ENCODE measurements at regions not wholly inside any gene's neighbourhood (a gene's known extent, or its start where the extent isn't known, plus 50 kb on each side); places are given as distances from the start of the nearest gene placed in this dataset.

- no peak for ATAC-seq (replicated peaks in 1 of 4)
- H3K27me3 Mint-ChIP-seq = no peaks in the 10 kb centered on the region
- DNase-seq = no peak
- H3K27ac Mint-ChIP-seq = no peak overlapping the region
- H3K9me3 ChIP-seq = no peaks in the 10 kb centered on the region
- no peaks in the 10 kb centered on the region for H3K4me1 Mint-ChIP-seq
- no peak overlapping the region for H3K4me3 ChIP-seq (ENCODE audit: control insufficient read depth in 1 of 2, extremely low read depth in 1 of 2, low read length in 1 of 2)
- no peak overlapping the region for H3K27ac ChIP-seq (ENCODE audit: low read length)
- H3K4me1 ChIP-seq (ENCODE audit: control insufficient read depth in 1 of 2, extremely low read depth in 1 of 2, insufficient read depth in 2 of 2, low read length in 2 of 2) = peaks cover 0 to 9% of the 10 kb centered on the region in 2 experiments
- ChIA-PET CTCF (no interaction called here), POLR2A (no interaction called here)
- no peaks in the 10 kb centered on the region for H3K36me3 ChIP-seq (ENCODE audit: control insufficient read depth in 2 of 2, extremely low read depth in 1 of 2, insufficient read depth in 1 of 2, low read length in 1 of 2)
- no peaks in the 10 kb centered on the region for H3K36me3 Mint-ChIP-seq
- H3K9me3 Mint-ChIP-seq = peaks cover 5 to 12% (median 6%) of the 10 kb centered on the region in 3 donors
- H3K27me3 ChIP-seq (replicated peaks in 1 of 2; ENCODE audit: control insufficient read depth in 2 of 2, extremely low read depth in 1 of 2, insufficient read depth in 2 of 2, low read length in 1 of 2) = no peaks in the 10 kb centered on the region
- H3K4me3 Mint-ChIP-seq = no peak overlapping the region
- no CpG with 5 or more reads among the region's 4 CpGs for WGBS (ENCODE audit: insufficient coverage)
These were observed 279.1 kb downstream of the PRL start for GRCh38 chr6:22017766-22018165.

DNA sequence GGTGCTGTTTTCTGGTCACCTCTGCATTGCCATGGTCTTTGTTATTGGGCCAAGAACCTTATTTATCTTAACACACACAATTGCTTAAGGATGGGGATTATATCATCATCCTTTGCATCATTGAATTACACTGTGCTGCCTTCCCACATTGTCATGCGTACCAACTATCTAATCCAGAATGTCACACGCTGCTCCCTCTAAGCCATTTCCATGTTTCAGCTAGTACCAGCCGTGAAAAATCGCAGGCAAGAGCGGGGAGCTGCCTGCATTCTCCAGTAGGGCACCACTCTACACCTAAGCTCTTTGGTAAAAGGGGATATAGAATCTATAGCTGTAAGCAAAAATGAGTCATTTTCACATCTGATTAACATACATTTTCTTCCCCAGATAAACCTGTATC lies 277.0 kb downstream of the PRL start:
- DNase-seq = no peak
- H3K36me3 Mint-ChIP-seq = no peaks in the 10 kb centered on the region
- no peaks in the 10 kb centered on the region for H3K36me3 ChIP-seq (ENCODE audit: control insufficient read depth in 2 of 2, extremely low read depth in 1 of 2, insufficient read depth in 1 of 2, low read length in 1 of 2)
- WGBS (ENCODE audit: insufficient coverage) = no CpG with 5 or more reads among the region's 5 CpGs
- H3K4me3 ChIP-seq (ENCODE audit: control insufficient read depth in 1 of 2, extremely low read depth in 1 of 2, low read length in 1 of 2) = no peak overlapping the region
- ChIA-PET POLR2A (no interaction called here), CTCF (no interaction called here)
- no peak overlapping the region for H3K4me3 Mint-ChIP-seq
- no peak overlapping the region for H3K27ac Mint-ChIP-seq
- no peaks in the 10 kb centered on the region for H3K27me3 Mint-ChIP-seq
- H3K27me3 ChIP-seq (replicated peaks in 1 of 2; ENCODE audit: control insufficient read depth in 2 of 2, extremely low read depth in 1 of 2, insufficient read depth in 2 of 2, low read length in 1 of 2) = no peaks in the 10 kb centered on the region
- no peak for ATAC-seq (replicated peaks in 1 of 4)
- peaks cover 5 to 8% (median 6%) of the 10 kb centered on the region in 3 donors for H3K9me3 Mint-ChIP-seq
- no peaks in the 10 kb centered on the region for H3K9me3 ChIP-seq
- peaks cover 0 to 20% of the 10 kb centered on the region in 2 experiments for H3K4me1 ChIP-seq (ENCODE audit: control insufficient read depth in 1 of 2, extremely low read depth in 1 of 2, insufficient read depth in 2 of 2, low read length in 2 of 2)
- H3K4me1 Mint-ChIP-seq = peaks cover 0 to 3% (median 0%) of the 10 kb centered on the region in 3 donors
- H3K27ac ChIP-seq (ENCODE audit: low read length) = no peak overlapping the region

- Histone ChIP-seq H3K36me3 (ENCODE audit: control insufficient read depth in 2 of 2, extremely low read depth in 1 of 2, insufficient read depth in 1 of 2, low read length in 1 of 2) (no peaks in the 10 kb centered on the region), H3K4me3 (ENCODE audit: control insufficient read depth in 1 of 2, extremely low read depth in 1 of 2, low read length in 1 of 2) (no peak overlapping the region), H3K27me3 (replicated peaks in 1 of 2; ENCODE audit: control insufficient read depth in 2 of 2, extremely low read depth in 1 of 2, insufficient read depth in 2 of 2, low read length in 1 of 2) (no peaks in the 10 kb centered on the region), H3K27ac (ENCODE audit: low read length) (no peak overlapping the region), H3K9me3 (no peaks in the 10 kb centered on the region), H3K4me1 (ENCODE audit: control insufficient read depth in 1 of 2, extremely low read depth in 1 of 2, insufficient read depth in 2 of 2, low read length in 2 of 2) (peaks cover 5 to 26% of the 10 kb centered on the region in 2 experiments)
- no peak for DNase-seq
- Mint-ChIP-seq H3K4me3 (no peak overlapping the region), H3K27me3 (no peaks in the 10 kb centered on the region), H3K9me3 (peaks cover 5 to 8% (median 6%) of the 10 kb centered on the region in 3 donors), H3K4me1 (peaks cover 2 to 6% (median 5%) of the 10 kb centered on the region in 3 donors), H3K36me3 (no peaks in the 10 kb centered on the region), H3K27ac (no peak overlapping the region)
- CTCF ChIA-PET = no interaction called here
- POLR2A ChIA-PET = no interaction called here
- ATAC-seq (replicated peaks in 1 of 4) = no peak
- WGBS (ENCODE audit: insufficient coverage) = 12% methylated on average over 2 of the region's 5 CpGs
These were observed 276.4 kb downstream of the PRL start for GRCh38 chr6:22020299-22021003.

DNA sequence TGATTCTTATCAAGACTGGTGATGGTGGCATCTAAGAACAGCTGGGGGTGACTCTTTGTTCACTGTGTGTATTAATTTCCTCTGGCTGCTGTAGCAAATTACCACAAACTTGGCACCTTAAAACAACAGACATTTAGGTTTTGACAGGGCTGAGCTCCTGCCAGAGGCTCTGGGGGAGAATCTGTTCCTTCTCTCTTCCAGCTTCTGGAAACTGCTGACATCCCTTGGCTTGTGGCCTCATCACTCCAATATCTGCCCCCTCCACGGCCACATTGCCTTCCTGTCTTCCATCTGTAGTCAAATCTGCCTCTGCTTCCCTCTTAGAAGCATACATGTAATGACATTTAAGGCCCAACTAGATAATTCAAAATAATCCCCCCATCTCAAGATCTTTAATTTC lies 274.9 kb downstream of the PRL start:
- Histone ChIP-seq H3K4me1 (ENCODE audit: control insufficient read depth in 1 of 2, extremely low read depth in 1 of 2, insufficient read depth in 2 of 2, low read length in 2 of 2) (peaks cover 8 to 37% of the 10 kb centered on the region in 2 experiments), H3K36me3 (ENCODE audit: control insufficient read depth in 2 of 2, extremely low read depth in 1 of 2, insufficient read depth in 1 of 2, low read length in 1 of 2) (no peaks in the 10 kb centered on the region), H3K27me3 (replicated peaks in 1 of 2; ENCODE audit: control insufficient read depth in 2 of 2, extremely low read depth in 1 of 2, insufficient read depth in 2 of 2, low read length in 1 of 2) (no peaks in the 10 kb centered on the region), H3K4me3 (ENCODE audit: control insufficient read depth in 1 of 2, extremely low read depth in 1 of 2, low read length in 1 of 2) (no peak overlapping the region), H3K27ac (ENCODE audit: low read length) (no peak overlapping the region), H3K9me3 (no peaks in the 10 kb centered on the region)
- no peak for ATAC-seq (replicated peaks in 1 of 4)
- Mint-ChIP-seq H3K27me3 (no peaks in the 10 kb centered on the region), H3K4me1 (peaks cover 6 to 15% (median 14%) of the 10 kb centered on the region in 3 donors), H3K9me3 (peaks cover 5 to 8% (median 6%) of the 10 kb centered on the region in 3 donors), H3K27ac (no peak overlapping the region), H3K4me3 (no peak overlapping the region), H3K36me3 (no peaks in the 10 kb centered on the region)
- WGBS (ENCODE audit: insufficient coverage) = 67% methylated on average over 1 of the region's 1 CpG
- POLR2A ChIA-PET = no interaction called here
- no peak for DNase-seq
- CTCF ChIA-PET = no interaction called here

DNA sequence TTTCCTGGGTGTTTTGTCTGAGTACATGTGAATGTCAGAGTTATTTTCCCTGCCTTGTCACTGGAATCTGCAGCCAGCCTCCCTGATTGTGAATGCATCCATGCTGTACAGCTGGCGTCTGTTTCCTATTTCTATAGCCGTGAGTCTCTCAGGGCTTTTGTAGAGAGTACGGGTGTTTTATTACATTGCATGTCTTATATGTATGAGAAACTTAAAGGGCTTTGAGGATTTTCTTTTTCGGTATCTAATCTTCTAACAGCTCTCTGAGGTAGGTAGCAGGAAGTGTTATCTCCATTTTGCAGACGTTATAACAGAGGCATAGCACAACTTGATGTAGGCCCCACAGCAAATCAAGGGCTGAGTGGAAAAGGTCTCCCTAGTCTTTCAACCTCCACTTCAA lies 272.9 kb downstream of the PRL start:
- no peak overlapping the region for H3K4me3 Mint-ChIP-seq
- POLR2A ChIA-PET = interaction anchor here in 1 of 2 donors (0.8 kb wide), 1 partner anchor 123 kb away, joined by 8 read pairs; no protein-coding TSS in a partner anchor
- Histone ChIP-seq H3K27me3 (replicated peaks in 1 of 2; ENCODE audit: control insufficient read depth in 2 of 2, extremely low read depth in 1 of 2, insufficient read depth in 2 of 2, low read length in 1 of 2) (no peaks in the 10 kb centered on the region), H3K4me3 (ENCODE audit: control insufficient read depth in 1 of 2, extremely low read depth in 1 of 2, low read length in 1 of 2) (no peak overlapping the region), H3K9me3 (no peaks in the 10 kb centered on the region), H3K4me1 (ENCODE audit: control insufficient read depth in 1 of 2, extremely low read depth in 1 of 2, insufficient read depth in 2 of 2, low read length in 2 of 2) (peaks cover 8 to 45% of the 10 kb centered on the region in 2 experiments), H3K36me3 (ENCODE audit: control insufficient read depth in 2 of 2, extremely low read depth in 1 of 2, insufficient read depth in 1 of 2, low read length in 1 of 2) (no peaks in the 10 kb centered on the region), H3K27ac (ENCODE audit: low read length) (no peak overlapping the region)
- no peak for DNase-seq
- H3K36me3 Mint-ChIP-seq = no peaks in the 10 kb centered on the region
- no CpG with 5 or more reads among the region's 5 CpGs for WGBS (ENCODE audit: insufficient coverage)
- H3K9me3 Mint-ChIP-seq = peaks cover 5 to 8% (median 6%) of the 10 kb centered on the region in 3 donors
- H3K4me1 Mint-ChIP-seq = peaks cover 8 to 30% (median 25%) of the 10 kb centered on the region in 3 donors
- ATAC-seq (replicated peaks in 1 of 4) = no peak
- H3K27ac Mint-ChIP-seq = no peak overlapping the region
- peaks cover 0 to 3% of the 10 kb centered on the region in 2 donors for H3K27me3 Mint-ChIP-seq
- CTCF ChIA-PET = no interaction called here

DNA sequence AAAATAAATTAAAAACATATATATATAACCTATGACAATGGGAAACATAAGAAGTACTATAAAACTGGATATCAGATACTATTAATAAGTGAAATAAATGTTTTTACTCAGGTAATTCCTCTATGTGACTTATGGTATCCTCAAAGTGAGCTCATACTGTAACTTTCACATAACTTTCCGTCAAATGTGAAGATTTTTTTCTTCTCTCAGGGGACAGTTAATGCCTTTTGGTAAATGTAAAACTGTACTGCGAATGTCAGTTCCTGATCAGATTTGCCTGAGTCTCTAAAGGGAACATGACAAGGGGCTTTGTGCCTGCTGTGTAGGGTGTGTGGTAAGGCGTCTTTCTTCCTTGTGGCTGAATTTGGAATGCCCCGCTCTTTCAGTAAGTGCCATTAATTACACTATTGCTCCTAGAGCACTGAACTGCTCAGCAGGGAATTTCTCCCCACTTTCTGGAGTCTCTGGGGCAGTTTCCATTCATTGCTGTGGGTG lies 271.8 kb downstream of the PRL start:
- no peak overlapping the region for H3K4me3 ChIP-seq (ENCODE audit: control insufficient read depth in 1 of 2, extremely low read depth in 1 of 2, low read length in 1 of 2)
- DNase-seq = no peak
- H3K27ac ChIP-seq (ENCODE audit: low read length) = no peak overlapping the region
- peaks cover 8 to 55% of the 10 kb centered on the region in 2 experiments for H3K4me1 ChIP-seq (ENCODE audit: control insufficient read depth in 1 of 2, extremely low read depth in 1 of 2, insufficient read depth in 2 of 2, low read length in 2 of 2)
- H3K9me3 ChIP-seq = no peaks in the 10 kb centered on the region
- Mint-ChIP-seq H3K4me3 (peak overlapping the region in 1 of 3 donors; percentile 50), H3K9me3 (peaks cover 5 to 8% (median 6%) of the 10 kb centered on the region in 3 donors), H3K36me3 (no peaks in the 10 kb centered on the region), H3K27me3 (peaks cover 0 to 3% of the 10 kb centered on the region in 2 donors), H3K4me1 (peaks cover 8 to 35% (median 31%) of the 10 kb centered on the region in 3 donors), H3K27ac (no peak overlapping the region)
- ChIA-PET CTCF (no interaction called here), POLR2A (no interaction called here)
- ATAC-seq (replicated peaks in 1 of 4) = no peak
- WGBS (ENCODE audit: insufficient coverage) = 100% methylated on average over 1 of the region's 4 CpGs
- no peaks in the 10 kb centered on the region for H3K36me3 ChIP-seq (ENCODE audit: control insufficient read depth in 2 of 2, extremely low read depth in 1 of 2, insufficient read depth in 1 of 2, low read length in 1 of 2)
- H3K27me3 ChIP-seq (replicated peaks in 1 of 2; ENCODE audit: control insufficient read depth in 2 of 2, extremely low read depth in 1 of 2, insufficient read depth in 2 of 2, low read length in 1 of 2) = no peaks in the 10 kb centered on the region

Data from T-cell (primary cell).